ENCODE measurements at regions not wholly inside any gene's neighbourhood (a gene's known extent, or its start where the extent isn't known, plus 50 kb on each side); places are given as distances from the start of the nearest gene placed in this dataset.

DNA sequence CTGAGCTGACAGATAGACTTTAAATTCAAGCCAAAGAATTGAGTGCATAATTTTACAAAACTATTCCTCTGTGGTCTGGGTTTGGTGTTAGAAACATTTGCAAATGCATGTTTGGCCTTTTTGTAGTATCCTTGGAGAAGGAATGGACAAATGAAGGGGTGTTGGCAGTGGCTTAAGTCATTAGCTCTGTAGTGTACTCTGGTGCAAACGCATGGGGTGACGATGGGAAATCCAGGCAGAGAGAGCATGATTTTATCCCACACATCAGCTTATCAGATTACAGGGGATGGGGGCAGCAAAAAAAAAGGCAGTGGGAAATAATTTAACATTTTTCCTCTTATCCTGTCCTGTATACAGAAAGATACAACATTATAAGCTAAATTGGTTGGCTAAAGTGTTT is 320.6 kb downstream of the ZNF516 start:
- Histone ChIP-seq H3K27me3 (no peaks in the 10 kb centered on the region), H3K27ac (no peak overlapping the region), H3K4me3 (no peak overlapping the region), H3K36me3 (no peaks in the 10 kb centered on the region), H3K9me3 (ENCODE audit: low read depth) (no peaks in the 10 kb centered on the region), H3K4me1 (ENCODE audit: low read depth) (no peaks in the 10 kb centered on the region)
- no peak for DNase-seq (ENCODE audit: low read depth in 1 of 2, low spot score in 1 of 2)
- TF ChIP-seq, protein P1, sequence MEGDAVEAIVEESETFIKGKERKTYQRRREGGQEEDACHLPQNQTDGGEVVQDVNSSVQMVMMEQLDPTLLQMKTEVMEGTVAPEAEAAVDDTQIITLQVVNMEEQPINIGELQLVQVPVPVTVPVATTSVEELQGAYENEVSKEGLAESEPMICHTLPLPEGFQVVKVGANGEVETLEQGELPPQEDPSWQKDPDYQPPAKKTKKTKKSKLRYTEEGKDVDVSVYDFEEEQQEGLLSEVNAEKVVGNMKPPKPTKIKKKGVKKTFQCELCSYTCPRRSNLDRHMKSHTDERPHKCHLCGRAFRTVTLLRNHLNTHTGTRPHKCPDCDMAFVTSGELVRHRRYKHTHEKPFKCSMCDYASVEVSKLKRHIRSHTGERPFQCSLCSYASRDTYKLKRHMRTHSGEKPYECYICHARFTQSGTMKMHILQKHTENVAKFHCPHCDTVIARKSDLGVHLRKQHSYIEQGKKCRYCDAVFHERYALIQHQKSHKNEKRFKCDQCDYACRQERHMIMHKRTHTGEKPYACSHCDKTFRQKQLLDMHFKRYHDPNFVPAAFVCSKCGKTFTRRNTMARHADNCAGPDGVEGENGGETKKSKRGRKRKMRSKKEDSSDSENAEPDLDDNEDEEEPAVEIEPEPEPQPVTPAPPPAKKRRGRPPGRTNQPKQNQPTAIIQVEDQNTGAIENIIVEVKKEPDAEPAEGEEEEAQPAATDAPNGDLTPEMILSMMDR (IDR thresholded peaks at IDR 0.05; ENCODE audit: low read depth, low read length): no peak

DNA sequence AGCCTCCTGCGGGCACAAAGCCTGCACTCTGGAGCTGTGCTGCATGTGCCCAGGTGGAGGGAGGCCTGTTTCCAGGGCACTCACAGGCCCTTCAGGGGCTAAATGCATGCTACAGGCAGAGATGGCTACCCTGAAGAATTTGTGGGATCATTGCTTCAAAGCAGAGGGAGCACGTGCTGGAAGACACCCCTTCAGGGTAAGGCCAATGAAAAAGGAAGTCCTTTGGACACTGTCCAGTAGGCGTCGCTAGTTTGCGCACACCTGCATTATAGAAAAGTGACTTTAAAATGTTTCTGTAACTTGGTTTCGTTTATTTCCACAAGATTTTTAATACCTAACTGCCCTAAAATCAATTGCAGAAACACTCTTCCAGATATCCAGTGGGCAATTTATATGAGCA is 325.3 kb downstream of the ZNF516 start:
- no peak for DNase-seq (ENCODE audit: low read depth in 1 of 2, low spot score in 1 of 2)
- no peaks in the 10 kb centered on the region for H3K36me3 ChIP-seq

DNA sequence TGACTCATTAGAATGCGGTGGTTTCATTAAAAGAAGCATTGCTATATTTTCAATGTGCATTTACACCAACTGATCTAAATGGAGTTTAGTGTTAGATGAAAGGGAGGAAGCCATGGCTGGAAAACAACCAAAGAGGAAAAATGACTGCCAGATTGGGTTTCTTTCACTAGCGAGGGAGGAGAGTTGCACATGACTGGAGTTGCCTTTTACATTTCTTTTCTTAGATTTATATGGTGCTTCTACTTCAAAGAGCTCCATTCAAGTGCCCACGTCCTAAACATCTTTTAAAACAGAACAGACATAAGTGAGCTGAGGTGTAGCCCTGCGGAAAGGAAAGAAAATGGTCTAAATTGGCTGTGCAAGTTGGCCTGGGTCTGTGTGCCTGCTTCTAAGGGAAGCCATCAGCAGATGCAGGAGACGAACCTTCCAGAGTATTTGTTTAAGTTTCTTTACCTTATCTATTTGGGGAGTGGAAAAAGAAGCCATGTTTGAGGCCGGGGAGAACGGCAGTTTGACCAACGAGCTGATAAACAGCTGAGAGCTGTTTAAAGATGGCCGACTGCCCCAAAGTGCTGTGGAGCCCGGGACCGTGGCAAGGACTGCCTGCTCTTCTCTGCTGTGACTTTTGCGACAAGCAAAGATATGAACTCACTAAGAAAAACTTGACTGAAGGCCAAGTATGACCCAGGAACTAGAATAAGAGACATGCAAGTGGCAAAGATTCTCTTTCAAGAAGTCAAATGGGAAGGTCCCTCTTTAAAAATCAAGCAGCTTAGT is 327.0 kb downstream of the ZNF516 start:
- H3K9me3 ChIP-seq (ENCODE audit: low read depth): no peaks in the 10 kb centered on the region
- DNase-seq (ENCODE audit: low read depth in 1 of 2, low spot score in 1 of 2): peak in 1 of 2 donors; percentile 3
- H3K36me3 ChIP-seq: no peaks in the 10 kb centered on the region
- H3K4me1 ChIP-seq (ENCODE audit: low read depth): no peaks in the 10 kb centered on the region
- no peak overlapping the region for H3K4me3 ChIP-seq
- TF ChIP-seq, protein P1 (IDR thresholded peaks at IDR 0.05; ENCODE audit: low read depth, low read length): no peak
- no peaks in the 10 kb centered on the region for H3K27me3 ChIP-seq
- H3K27ac ChIP-seq: no peak overlapping the region

More for the DNA sequence above, 325.3 kb downstream of the ZNF516 start:
- Histone ChIP-seq H3K9me3 (ENCODE audit: low read depth) (no peaks in the 10 kb centered on the region), H3K4me3 (no peak overlapping the region), H3K27ac (no peak overlapping the region), H3K4me1 (ENCODE audit: low read depth) (no peaks in the 10 kb centered on the region), H3K27me3 (no peaks in the 10 kb centered on the region)
- TF ChIP-seq, protein P1 (IDR thresholded peaks at IDR 0.05; ENCODE audit: low read depth, low read length): no peak

DNA sequence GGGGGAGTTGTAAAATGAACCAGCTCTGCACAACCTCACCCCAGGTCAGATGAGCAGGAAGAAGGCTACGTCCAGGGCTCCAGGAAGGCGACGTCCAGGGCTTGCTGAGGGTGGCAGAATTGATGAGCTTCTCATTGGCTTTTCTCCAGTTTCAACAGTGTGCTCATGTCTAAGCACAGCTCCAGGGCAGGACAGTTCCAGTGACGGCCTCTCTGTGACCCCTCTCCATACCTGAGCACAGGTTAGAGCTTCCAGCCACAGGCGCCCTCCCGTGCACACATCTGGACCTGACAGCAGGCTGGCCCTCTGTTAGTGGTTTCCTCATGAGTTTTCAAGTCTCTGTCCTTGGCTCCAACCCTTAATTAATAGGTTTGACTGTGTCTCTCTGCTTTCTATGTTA is 327.6 kb downstream of the ZNF516 start:
- Histone ChIP-seq H3K27ac (no peak overlapping the region), H3K36me3 (no peaks in the 10 kb centered on the region), H3K27me3 (no peaks in the 10 kb centered on the region), H3K4me3 (no peak overlapping the region), H3K9me3 (ENCODE audit: low read depth) (no peaks in the 10 kb centered on the region), H3K4me1 (ENCODE audit: low read depth) (no peaks in the 10 kb centered on the region)
- DNase-seq (ENCODE audit: low read depth in 1 of 2, low spot score in 1 of 2): no peak
- TF ChIP-seq, protein P1 (IDR thresholded peaks at IDR 0.05; ENCODE audit: low read depth, low read length): no peak

DNA sequence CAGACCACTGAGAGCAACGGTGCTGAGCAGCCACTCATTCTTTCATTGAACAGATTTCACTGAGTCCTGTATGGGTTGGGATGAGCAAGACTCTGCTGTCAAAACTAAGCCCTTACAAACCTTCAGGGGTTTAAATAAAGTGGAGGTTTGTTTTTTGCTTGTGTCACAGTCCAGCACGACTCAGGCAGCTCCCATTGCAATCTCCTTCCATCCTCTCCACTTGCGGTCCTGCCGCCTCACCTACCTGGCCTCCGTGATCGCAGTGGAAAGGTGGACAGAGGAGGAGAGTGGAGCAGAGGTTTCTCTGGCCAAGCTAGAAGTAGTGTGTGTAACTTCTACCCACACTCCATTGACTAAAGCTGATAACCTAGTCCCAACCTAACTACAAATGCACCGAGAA is 332.2 kb downstream of the ZNF516 start:
- Histone ChIP-seq H3K4me1 (ENCODE audit: low read depth) (no peaks in the 10 kb centered on the region), H3K27me3 (no peaks in the 10 kb centered on the region), H3K9me3 (ENCODE audit: low read depth) (no peaks in the 10 kb centered on the region), H3K4me3 (no peak overlapping the region), H3K36me3 (no peaks in the 10 kb centered on the region), H3K27ac (no peak overlapping the region)
- no peak for DNase-seq (ENCODE audit: low read depth in 1 of 2, low spot score in 1 of 2)
- TF ChIP-seq, protein P1 (IDR thresholded peaks at IDR 0.05; ENCODE audit: low read depth, low read length): no peak
